Panc1 (cell line): ENCODE measurements at regions not wholly inside any gene's neighbourhood (a gene's known extent, or its start where the extent isn't known, plus 50 kb on each side); places are given as distances from the start of the nearest gene placed in this dataset.

Experiments
- ATAC-seq: fragments of 200-7000 bp; cut with Tn5 transposase; 2 replicates; pipeline ENCODE4 v1.9.1; 2020; ENCODE audit warnings: mild to moderate bottlenecking, moderate library complexity
- BruUV-seq: library from RNA; stranded (reverse); fragments of 400-500 nt; replicated peaks from 2 replicates; lab custom pipeline; 2021; lab: Mats Ljungman, UMichigan
- CTCF ChIA-PET: fragments of 300-600 bp; sonication (Branson Sonifier 250); formaldehyde crosslinking; loops from one replicate; lab custom pipeline; 2022; ENCODE audit warnings: antibody characterized with exemption; lab: Charles Lee
- POLR2A ChIA-PET: fragments of 300-600 bp; sonication (Branson Sonifier 250); formaldehyde crosslinking; loops from one replicate; lab custom pipeline; 2022; ENCODE audit warnings: antibody characterized with exemption; lab: Charles Lee
- DNase-seq: peaks from one replicate; pipeline ENCODE4 v3.0.0-alpha.2; 2010; ENCODE audit warnings: low read depth, low spot score
- H3K27ac ChIP-seq: 2 replicates; pipeline ENCODE4 v1.5.1; 2011; ENCODE audit warnings: mild to moderate bottlenecking, low read length, inconsistent platforms
- H3K27me3 ChIP-seq: fragments of 200-500 bp; sonication (Bioruptor generic); 2 replicates; pipeline ENCODE4 v1.6.0; 2014; ENCODE audit warnings: low read length, inconsistent platforms; ENCODE audit not compliant: control insufficient read depth, insufficient read depth
- H3K36me3 ChIP-seq: fragments of 200-500 bp; sonication (Bioruptor generic); 2 replicates; pipeline ENCODE4 v1.5.1; 2014; ENCODE audit warnings: inconsistent platforms, mild to moderate bottlenecking, low read length, moderate library complexity; ENCODE audit not compliant: control insufficient read depth, insufficient read depth
- H3K4me1 ChIP-seq: 2 replicates; pipeline ENCODE4 v1.5.1; 2011; ENCODE audit warnings: inconsistent platforms, mild to moderate bottlenecking, low read length, moderate library complexity; ENCODE audit not compliant: control insufficient read depth, insufficient read depth
- H3K4me3 ChIP-seq, 2 experiments: 2 replicates each; pipeline ENCODE4 v1.5.1; 2011 to 2012; ENCODE audit warnings: low read depth in 2 of 2, low read length in 2 of 2, mild to moderate bottlenecking in 2 of 2, inconsistent platforms in 1 of 2, moderate library complexity in 1 of 2
- H3K9me3 ChIP-seq: fragments of 200-500 bp; sonication (Bioruptor generic); 2 replicates; pipeline ENCODE4 v1.5.1; 2014; ENCODE audit warnings: low read depth, mild to moderate bottlenecking, inconsistent platforms, low read length, moderate library complexity; ENCODE audit not compliant: control insufficient read depth, insufficient read depth
- CTCF ChIP-seq: fragments of 450-650 bp; IDR thresholded peaks from 2 replicates; pipeline ENCODE4 v1.5.1; 2017; ENCODE audit warnings: mild to moderate bottlenecking
- POLR2AphosphoS5 ChIP-seq: IDR thresholded peaks from 2 replicates; pipeline ENCODE4 v1.6.1; 2012; ENCODE audit warnings: mild to moderate bottlenecking, low read depth, low read length, moderate library complexity
- REST ChIP-seq, 2 experiments: IDR thresholded peaks; 2 replicates each; pipeline ENCODE4 v1.6.1; 2011 to 2012; ENCODE audit warnings: low read depth in 2 of 2, control low read depth in 1 of 2, low read length in 1 of 2, mild to moderate bottlenecking in 1 of 2, moderate library complexity in 1 of 2; ENCODE audit not compliant: insufficient read depth in 1 of 2
- SIN3A ChIP-seq: IDR thresholded peaks from 2 replicates; pipeline ENCODE4 v1.6.1; 2012; ENCODE audit warnings: low read depth, mild to moderate bottlenecking, low read length, moderate library complexity, borderline replicate concordance; ENCODE audit not compliant: insufficient read depth
- TCF7L2 ChIP-seq: IDR thresholded peaks from 2 replicates; pipeline ENCODE4 v1.6.1; 2011; ENCODE audit warnings: mild to moderate bottlenecking, low read depth, low read length, inconsistent platforms
- in situ Hi-C: cut with HindIII; loops from 2 replicates; pipeline ENCODE4 v1.10.0; 2016; ENCODE audit warnings: low sequenced_read_pairs, low pct_unique_long_range_greater_than_20kb
- intact Hi-C: fragments of 100-400 bp; cut with micrococcal nuclease; formaldehyde crosslinking; loops from one replicate; pipeline ENCODE4 v1.10.0; 2022; ENCODE audit not compliant: unreplicated experiment

DNA sequence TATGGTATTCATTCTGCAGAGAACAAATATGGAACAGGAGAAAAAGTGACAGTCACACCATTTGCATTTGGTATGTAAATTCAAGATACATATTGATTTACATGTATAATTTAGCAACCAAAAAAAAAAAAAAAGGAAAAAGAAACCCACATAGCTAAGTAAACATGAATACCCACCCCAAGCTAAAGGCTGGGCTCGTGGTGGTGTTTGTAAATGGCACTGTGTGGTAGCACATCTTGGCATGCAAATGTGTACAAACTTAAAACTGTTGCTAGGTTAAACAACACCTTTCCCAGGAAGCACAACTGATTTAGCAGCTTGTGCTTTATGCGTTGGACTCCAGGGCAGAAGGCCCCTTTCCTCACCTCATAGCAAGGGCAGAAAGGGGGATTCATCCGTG is 481.1 kb upstream of the CELF4 start:
- TF ChIP-seq POLR2AphosphoS5 (no peak), CTCF (no peak), SIN3A (no peak), REST (IDR thresholded peaks at IDR 0.05; ENCODE audit: insufficient read depth in 1 of 2, low read depth in 2 of 2, low read length in 1 of 2) (no peak), TCF7L2 (no peak)
- intact Hi-C loops = no loop called here
- Histone ChIP-seq H3K36me3 (no peaks in the 10 kb centered on the region), H3K9me3 (no peaks in the 10 kb centered on the region), H3K4me1 (no peaks in the 10 kb centered on the region), H3K27ac (no peak overlapping the region), H3K4me3 (no peak overlapping the region), H3K27me3 (no peaks in the 10 kb centered on the region)
- no peak for ATAC-seq
- POLR2A ChIA-PET = no interaction called here
- in situ Hi-C loops = no loop called here
- CTCF ChIA-PET = no interaction called here
- no TSS peak for BruUV-seq
- DNase-seq = no peak

- H3K27ac ChIP-seq = no peak overlapping the region
- DNase-seq (no peak), ATAC-seq (no peak)
- TF ChIP-seq SIN3A (no peak), CTCF (no peak)
- H3K36me3 ChIP-seq = no peaks in the 10 kb centered on the region
- in situ Hi-C loops = no loop called here
- ChIA-PET POLR2A (no interaction called here), CTCF (no interaction called here)
- BruUV-seq = no TSS peak
- H3K9me3 ChIP-seq = no peaks in the 10 kb centered on the region
- no peaks in the 10 kb centered on the region for H3K4me1 ChIP-seq
- intact Hi-C loops = no loop called here
- no peaks in the 10 kb centered on the region for H3K27me3 ChIP-seq
- H3K4me3 ChIP-seq = no peak overlapping the region
Measured at GRCh38 chr18:38045845-38046244, 480.2 kb upstream of the CELF4 start.
